Peyer's patch (tissue), 4 donors: ENCODE measurements at regions not wholly inside any gene's neighbourhood (a gene's known extent, or its start where the extent isn't known, plus 50 kb on each side); places are given as distances from the start of the nearest gene placed in this dataset.

Experiments
- CTCF ChIP-seq, 6 experiments: fragments of 450-650 bp in 4 of 6; fragments of 200-600 bp in 2 of 6; sonication (generic) in 1 of 6; IDR thresholded peaks; one replicate each; pipeline ENCODE4 v1.5.1; 2017 to 2019; ENCODE audit warnings: antibody characterized with exemption in 6 of 6, mild to moderate bottlenecking in 3 of 6, moderate library complexity in 1 of 6
- POLR2A ChIP-seq, 2 donors: fragments of 450-650 bp; IDR thresholded peaks; one replicate each; pipeline ENCODE4 v1.5.1; 2017; ENCODE audit warnings: antibody characterized with exemption in 2 of 2, mild to moderate bottlenecking in 2 of 2, moderate library complexity in 2 of 2

GRCh38 chr18:56299740-56300139, 338.7 kb downstream of the TXNL1 start:
- TF ChIP-seq CTCF (IDR thresholded peaks at IDR 0.05) (no peak), POLR2A (IDR thresholded peaks at IDR 0.05) (no peak)
